ENCODE measurements at regions not wholly inside any gene's neighbourhood (a gene's known extent, or its start where the extent isn't known, plus 50 kb on each side); places are given as distances from the start of the nearest gene placed in this dataset.

- TF ChIP-seq CTCF (IDR thresholded peaks at IDR 0.05; ENCODE audit: extremely low read depth in 1 of 2, insufficient read depth in 1 of 2, low read depth in 1 of 2, low read length in 2 of 2) (no peak), POLR2AphosphoS5 (IDR thresholded peaks at IDR 0.05; ENCODE audit: insufficient read depth, low read depth, low read length) (no peak), JUN (IDR thresholded peaks at IDR 0.05; ENCODE audit: borderline replicate concordance, insufficient read depth, insufficient read length, low read depth) (no peak), POLR2A (IDR thresholded peaks at IDR 0.05; ENCODE audit: low read depth, low read length) (no peak)
These were observed 287.0 kb upstream of the NOCT start for GRCh38 chr4:138728566-138728965.
